ENCODE measurements at regions not wholly inside any gene's neighbourhood (a gene's known extent, or its start where the extent isn't known, plus 50 kb on each side); places are given as distances from the start of the nearest gene placed in this dataset.

GRCh38 chr9:15059003-15059402, 148.8 kb upstream of the FREM1 start:
- no peak for TF ChIP-seq CTCF (IDR thresholded peaks at IDR 0.05)
- no peak for TF ChIP-seq SIN3A (IDR thresholded peaks at IDR 0.05; ENCODE audit: borderline replicate concordance, insufficient read depth, low read depth, low read length)
- TF ChIP-seq POLR2AphosphoS5 (IDR thresholded peaks at IDR 0.05; ENCODE audit: low read depth, low read length), result no peak
- TF ChIP-seq REST (IDR thresholded peaks at IDR 0.05; ENCODE audit: insufficient read depth in 1 of 2, low read depth in 2 of 2, low read length in 1 of 2), result no peak
- no peak for TF ChIP-seq TCF7L2 (IDR thresholded peaks at IDR 0.05; ENCODE audit: low read depth, low read length)
